Astrocyte of the hippocampus (primary cell): ENCODE measurements at regions not wholly inside any gene's neighbourhood (a gene's known extent, or its start where the extent isn't known, plus 50 kb on each side); places are given as distances from the start of the nearest gene placed in this dataset.
"Not testable (repeated sequence)": the region's sequence is repeated elsewhere in the genome, so short reads cannot be mapped to it uniquely, and the experiment has no call there.

Experiments used
- DNase-seq: peaks from one replicate; pipeline ENCODE4 v3.0.0; 2011; ENCODE audit warnings: low read depth, low spot score

GRCh38 chr4:12382567-12382966, 953.9 kb upstream of the HS3ST1 start:
- no peak for DNase-seq

GRCh38 chr4:12379191-12379590, 950.5 kb upstream of the HS3ST1 start:
- DNase-seq = no peak

GRCh38 chr4:12375805-12376204, 947.1 kb upstream of the HS3ST1 start:
- DNase-seq = no peak

GRCh38 chr4:12365869-12366268, 937.2 kb upstream of the HS3ST1 start:
- not testable (repeated sequence) for DNase-seq

DNA sequence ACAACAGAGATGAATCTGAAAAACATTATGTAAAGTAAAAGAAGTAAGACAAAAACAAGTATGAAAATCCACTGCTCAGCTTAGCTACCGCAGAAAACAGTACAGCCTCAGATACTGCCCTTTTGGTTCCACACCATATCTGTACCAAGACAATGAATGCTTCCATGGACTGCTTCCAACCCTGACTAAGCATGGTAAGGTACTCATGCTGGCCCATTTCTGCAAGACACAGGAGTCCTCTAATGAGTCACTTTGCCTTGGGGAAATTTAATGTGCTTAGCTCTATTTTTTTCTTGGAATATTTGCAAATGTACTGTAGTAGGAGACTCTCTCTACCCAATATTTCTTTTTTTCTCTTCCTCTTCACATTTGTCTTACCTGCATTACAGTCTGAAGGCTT, 931.7 kb upstream of the HS3ST1 start:
- DNase-seq = peak; percentile 0

- no peak for DNase-seq
Observed at GRCh38 chr4:12359420-12359819, 930.7 kb upstream of the HS3ST1 start.

- not testable (repeated sequence) for DNase-seq
Observed at GRCh38 chr4:12333083-12333482, 904.4 kb upstream of the HS3ST1 start.

- DNase-seq = no peak
Observed at GRCh38 chr4:12324965-12325364, 896.3 kb upstream of the HS3ST1 start.

DNA sequence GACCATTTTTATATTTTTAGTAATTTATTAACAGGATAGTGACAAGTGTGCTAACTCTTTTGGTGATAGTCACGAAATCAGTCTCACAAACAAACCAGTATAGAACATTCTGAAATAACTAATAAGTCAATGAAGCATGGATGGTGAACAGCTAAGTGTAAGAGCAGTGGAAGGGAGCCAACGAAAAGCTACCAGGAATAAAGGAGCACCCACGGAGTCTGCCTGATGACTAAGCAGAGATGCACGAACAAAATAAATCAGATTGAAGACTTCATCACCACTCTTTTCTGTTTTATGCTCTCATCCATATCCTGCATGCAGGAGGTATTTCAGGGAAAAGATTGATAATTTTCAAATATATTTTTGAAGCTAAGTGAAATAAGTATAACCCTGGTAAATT, 891.1 kb upstream of the HS3ST1 start:
- DNase-seq = peak; percentile 69

- DNase-seq = peak; percentile 0
Observed at GRCh38 chr4:12304905-12305304, 876.2 kb upstream of the HS3ST1 start.

DNA sequence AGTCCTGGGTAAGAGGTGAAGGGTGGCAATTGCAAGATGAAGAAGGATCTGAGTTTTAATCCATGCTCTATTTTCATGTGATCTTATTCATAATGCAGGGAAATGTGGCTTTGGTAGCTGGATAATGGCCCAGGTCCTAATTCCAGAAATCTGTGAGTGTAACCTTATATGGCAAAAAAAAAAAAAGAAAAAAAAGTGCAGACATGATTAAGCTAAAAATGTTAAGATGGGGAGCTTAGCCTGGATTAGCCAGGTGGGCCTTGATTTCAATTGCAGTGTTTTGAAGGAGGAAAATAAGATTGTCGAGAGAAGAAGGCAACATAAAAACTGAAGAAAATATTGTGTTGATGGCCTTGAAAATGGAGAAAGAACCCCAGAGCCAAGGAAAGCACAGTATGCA, 867.7 kb upstream of the HS3ST1 start:
- no peak for DNase-seq

DNA sequence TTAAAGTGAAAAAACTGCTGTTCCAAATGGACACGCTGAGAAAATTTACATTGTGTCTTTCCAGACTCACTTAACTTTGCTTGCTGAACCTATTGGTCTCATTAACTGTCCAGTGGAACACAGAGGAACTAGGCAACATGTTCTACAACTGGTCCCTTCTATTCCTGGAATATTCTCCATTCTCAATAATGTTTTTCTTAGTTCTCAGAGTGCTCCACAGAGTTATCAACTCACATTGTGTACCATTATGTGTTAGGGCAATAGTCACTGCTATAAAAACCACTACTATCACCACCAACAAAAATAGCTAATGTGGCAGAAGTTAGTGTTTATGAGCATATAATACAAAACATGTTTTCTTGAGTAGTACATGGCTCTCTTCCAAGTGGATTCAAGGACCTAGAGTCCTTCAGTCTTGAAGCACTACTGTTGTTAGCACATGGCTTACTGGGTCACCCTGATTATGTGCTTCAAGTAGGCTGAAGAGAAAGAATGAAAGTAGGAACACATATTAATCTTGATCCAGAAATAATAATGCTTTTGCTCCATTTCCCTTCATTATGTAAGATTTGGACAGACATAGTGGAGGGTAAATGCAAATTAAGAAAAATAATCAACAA, 865.3 kb upstream of the HS3ST1 start:
- no peak for DNase-seq

DNA sequence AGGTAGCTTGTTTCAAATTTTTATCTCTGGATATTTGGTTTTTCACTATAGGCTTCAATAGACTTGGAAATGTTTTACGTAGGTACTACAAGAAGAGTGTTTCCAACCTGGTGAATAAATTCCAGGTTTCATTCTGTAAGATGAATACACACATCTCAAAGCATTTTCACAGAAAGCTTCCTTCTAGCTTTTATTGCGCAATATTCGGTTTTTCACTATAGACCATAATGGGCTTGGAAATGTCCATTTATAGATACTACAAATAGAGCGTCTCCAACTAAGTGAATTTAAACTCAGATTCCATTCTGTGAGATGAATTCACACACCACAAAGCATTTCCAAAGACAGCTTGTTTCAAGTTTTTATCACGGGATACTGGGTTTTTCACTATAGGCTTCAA, 857.7 kb upstream of the HS3ST1 start:
- no peak for DNase-seq

DNA sequence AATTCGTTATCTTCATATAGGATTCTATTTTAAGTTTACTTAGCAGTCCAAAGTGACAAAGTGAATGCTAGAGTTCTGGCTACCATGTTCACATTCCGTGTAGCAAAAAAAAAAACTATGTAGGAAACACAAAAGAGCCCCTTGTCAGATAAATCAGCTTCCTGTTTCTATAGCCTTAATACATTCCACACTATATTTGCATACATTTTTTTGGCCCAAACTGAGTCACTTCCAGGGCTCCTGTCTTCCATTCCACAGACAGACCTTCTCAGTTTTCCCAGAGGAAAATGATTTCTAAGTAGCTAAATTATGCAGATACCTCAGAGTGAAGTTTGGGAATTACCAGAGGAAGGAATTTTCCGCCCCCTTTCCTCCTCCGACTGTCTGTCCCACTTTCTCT, 841.9 kb upstream of the HS3ST1 start:
- no peak for DNase-seq

GRCh38 chr4:12265554-12265953, 836.9 kb upstream of the HS3ST1 start:
- DNase-seq = no peak

- DNase-seq = no peak
Observed at GRCh38 chr4:12260453-12260852, 831.8 kb upstream of the HS3ST1 start.

- no peak for DNase-seq
Observed at GRCh38 chr4:12244973-12245372, 816.3 kb upstream of the HS3ST1 start.

DNA sequence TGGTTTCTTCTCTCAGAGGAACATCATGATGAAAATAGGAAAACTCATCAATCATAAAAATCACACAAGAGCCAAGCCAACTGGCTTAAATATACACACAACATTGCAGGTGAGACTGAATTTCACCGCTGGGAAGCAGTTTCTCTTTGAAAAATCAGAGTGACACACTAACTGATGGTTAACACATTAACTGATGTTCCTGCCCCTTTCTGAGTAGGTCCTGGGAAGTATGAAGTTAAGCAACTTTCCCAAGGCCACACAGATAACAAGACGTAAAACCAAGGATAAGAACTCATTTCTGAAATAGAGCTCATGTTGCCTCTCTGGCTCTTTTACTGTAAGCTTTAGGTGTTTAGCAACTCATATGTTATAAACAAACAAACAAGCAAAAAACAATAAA, 813.7 kb upstream of the HS3ST1 start:
- no peak for DNase-seq

- DNase-seq = no peak
Observed at GRCh38 chr4:12239897-12240636, 811.4 kb upstream of the HS3ST1 start.

- DNase-seq = no peak
Observed at GRCh38 chr4:12231098-12231497, 802.4 kb upstream of the HS3ST1 start.

DNA sequence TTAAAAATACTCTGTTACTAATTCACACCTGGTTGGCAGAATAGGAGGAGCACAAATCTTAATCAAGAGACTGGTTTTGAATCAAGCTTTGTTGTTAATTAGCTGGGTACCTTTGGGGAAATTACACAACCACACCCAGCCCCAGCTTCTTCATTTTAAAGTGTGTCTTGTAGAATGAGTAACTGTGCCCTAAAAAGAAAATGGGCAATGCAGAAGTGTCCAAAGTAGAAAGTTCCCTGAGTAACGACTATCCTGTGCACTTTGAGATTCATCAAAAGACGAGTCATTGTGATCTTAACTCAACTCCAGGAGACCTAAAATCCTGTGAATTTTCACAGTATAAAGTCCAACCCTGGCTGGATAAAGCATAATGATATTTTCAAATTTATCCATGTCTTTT, 792.3 kb upstream of the HS3ST1 start:
- no peak for DNase-seq

GRCh38 chr4:12211636-12212035, 782.9 kb upstream of the HS3ST1 start:
- DNase-seq = no peak

DNA sequence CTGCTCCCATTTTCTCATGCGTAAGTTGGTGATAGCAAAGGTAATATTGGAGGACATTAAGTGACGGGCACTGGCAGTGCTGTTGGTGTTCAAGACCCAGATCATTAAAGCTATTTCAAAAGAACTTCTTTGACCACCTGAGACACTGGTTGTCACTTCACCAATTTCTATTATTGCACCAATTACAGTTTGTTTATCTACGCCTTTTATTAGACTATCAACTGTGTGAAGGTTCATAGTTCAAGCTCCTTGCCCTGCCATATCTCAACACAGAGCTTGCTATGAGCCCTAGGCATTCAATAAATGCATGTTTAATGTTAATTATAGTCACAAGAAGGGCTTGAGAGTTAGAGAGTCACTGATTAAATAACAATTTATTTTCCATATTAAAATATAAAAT, 778.7 kb upstream of the HS3ST1 start:
- no peak for DNase-seq

DNA sequence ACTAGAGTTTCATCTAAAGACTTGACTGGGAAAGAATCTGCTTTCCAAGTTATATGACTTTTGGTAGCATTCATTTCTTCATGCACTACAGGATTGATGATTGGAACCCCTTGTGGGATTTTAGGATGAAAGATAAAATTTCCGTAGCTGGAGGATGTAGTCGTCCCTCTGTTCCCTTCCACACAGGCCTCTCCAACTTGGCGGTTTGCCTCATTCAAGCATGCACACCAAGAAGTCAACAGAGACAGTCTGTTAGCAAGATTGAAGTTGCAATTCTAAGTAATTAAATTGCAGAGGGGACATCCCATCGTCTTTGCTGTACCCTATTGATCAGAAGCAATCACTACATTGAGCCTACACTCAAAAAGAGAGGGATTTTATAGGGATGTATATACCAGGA, 777.4 kb upstream of the HS3ST1 start:
- DNase-seq = no peak
